Prostate gland (tissue), 2 donors: ENCODE measurements at regions not wholly inside any gene's neighbourhood (a gene's known extent, or its start where the extent isn't known, plus 50 kb on each side); places are given as distances from the start of the nearest gene placed in this dataset.

Source experiments
- CTCF ChIP-seq, 4 experiments: fragments of 200-600 bp in 2 of 4; fragments of 450-650 bp in 2 of 4; sonication (generic) in 2 of 4; IDR thresholded peaks; 1 replicate in 3 of 4; 2 replicates in 1 of 4; pipeline ENCODE4 v1.5.1; 2016 to 2019; ENCODE audit warnings: antibody characterized with exemption in 4 of 4, mild to moderate bottlenecking in 2 of 4, moderate library complexity in 2 of 4
- POLR2A ChIP-seq: fragments of 450-650 bp; IDR thresholded peaks from one replicate; pipeline ENCODE4 v1.6.1; 2016; ENCODE audit warnings: antibody characterized with exemption, mild to moderate bottlenecking

GRCh38 chr22:47808236-47808635, 1045.8 kb downstream of the TBC1D22A start:
- TF ChIP-seq CTCF (IDR thresholded peaks at IDR 0.05) (no peak), POLR2A (no peak)
